ENCODE measurements at regions not wholly inside any gene's neighbourhood (a gene's known extent, or its start where the extent isn't known, plus 50 kb on each side); places are given as distances from the start of the nearest gene placed in this dataset.
"Not testable (repeated sequence)": the region's sequence is repeated elsewhere in the genome, so short reads cannot be mapped to it uniquely, and the experiment has no call there.

DNA sequence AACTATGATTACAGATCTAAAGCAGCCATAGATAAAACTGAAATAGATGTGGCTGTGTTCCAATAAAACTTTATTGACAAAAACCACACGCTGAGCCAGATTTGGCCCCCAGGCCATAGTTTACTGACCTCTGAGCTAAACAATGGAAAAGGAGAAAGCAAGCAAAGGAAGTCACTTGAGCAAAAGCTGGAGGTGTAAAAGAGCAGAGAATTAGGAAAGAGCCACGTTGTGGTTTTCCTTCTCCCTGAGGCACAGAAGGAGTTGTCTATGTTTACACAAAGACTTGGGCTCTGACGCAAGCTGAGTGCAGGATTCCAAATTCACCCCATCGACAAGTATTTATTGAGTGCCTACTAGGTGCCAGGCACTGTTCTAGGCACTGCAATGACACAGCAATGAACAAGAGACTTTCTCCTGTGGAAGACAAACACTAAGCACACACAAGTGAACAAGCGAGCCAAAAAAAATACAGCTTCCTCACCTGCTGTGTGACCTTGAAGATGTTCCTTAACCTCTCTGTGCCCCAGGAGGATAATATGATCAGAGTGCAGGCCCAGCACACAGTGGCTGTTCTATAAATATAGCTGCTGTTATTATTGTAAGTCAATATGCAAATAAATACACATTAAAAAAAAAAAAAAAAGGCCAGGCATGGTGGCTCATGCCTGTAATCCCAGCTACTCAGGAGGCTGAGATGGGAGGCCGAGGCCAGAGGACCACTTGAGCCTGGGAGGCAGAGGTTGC is 75.4 kb upstream of the PTPN1 start:
- DNase-seq: no peak

DNA sequence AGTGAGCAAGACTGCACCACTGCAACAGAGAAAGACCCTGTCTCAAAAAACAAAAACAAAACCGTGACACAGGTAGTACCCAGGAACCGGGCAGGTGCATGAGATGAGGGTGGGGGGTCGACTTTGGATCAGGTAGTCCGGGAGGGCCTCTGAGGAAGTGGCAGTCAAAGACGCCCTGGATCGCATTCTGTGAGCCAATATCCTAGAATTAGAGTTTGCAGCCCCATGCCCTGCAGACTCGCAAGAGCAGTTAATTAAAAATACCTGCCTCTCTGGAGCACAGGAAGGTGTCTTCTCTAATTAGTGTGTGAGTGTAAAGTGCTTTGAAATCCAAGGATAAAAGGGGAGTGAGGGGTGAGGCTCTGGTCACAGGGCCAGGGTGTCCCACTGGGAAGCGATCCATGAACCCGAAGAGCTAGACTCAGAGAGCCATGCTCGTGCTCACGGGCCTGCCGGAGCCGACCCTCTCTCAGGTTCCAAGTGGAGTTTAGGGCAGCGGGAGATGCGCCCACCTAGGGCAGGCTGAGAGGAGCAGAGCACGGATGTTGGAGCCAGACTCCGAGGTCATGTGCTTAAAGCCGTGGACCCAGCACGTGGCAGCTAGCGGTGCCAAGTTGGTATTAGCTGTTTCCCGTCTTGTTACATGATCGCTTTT is 74.7 kb upstream of the PTPN1 start:
- DNase-seq: no peak

DNA sequence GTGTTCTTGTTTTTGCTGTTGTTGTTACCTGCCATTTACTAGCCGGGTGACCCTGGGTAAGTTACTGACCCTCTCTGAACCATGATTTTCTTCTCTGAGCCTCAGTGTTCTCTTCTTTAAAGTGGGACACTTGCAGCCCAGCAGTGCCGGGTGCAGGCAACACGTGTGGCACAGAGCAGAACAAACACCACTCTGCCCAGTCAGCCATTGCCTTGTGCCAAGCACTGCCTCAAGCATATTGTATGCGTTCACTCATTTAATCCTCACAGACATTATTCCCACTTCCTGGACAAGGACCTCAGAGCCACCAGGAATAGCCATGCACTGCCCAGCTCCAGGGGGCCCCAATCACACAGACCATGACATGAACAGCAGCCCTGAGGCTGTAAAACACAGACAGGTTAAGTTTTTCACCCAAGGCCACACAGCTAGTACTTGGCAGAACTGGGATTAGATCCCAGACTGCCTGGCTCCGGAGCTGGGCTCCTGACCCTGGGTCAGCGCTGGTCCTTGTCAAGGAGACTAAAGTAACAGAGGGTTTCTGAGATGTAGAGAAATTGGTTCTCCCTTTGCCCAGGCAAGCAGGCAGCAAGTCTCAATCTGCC is 74.0 kb upstream of the PTPN1 start:
- no peak for DNase-seq

DNA sequence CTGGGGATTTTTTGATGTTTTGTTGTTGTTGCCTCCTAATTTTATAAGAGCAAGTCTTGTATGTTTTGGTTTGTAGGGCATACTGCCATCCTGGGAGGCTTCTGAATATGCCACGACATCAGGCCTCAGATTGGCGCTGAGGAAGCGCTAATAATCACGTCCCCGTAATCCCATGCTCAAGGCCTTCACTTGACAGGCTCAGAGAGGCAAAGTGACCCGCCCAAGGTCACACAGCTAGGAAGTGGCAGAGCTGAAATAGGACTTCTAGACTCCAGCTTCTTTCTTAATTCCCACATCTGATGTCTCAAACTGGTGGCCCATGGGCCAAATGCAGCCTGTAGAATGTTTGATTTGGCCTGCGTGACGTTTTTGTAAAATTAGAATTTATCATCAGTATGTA is 73.5 kb upstream of the PTPN1 start:
- no peak for DNase-seq

DNA sequence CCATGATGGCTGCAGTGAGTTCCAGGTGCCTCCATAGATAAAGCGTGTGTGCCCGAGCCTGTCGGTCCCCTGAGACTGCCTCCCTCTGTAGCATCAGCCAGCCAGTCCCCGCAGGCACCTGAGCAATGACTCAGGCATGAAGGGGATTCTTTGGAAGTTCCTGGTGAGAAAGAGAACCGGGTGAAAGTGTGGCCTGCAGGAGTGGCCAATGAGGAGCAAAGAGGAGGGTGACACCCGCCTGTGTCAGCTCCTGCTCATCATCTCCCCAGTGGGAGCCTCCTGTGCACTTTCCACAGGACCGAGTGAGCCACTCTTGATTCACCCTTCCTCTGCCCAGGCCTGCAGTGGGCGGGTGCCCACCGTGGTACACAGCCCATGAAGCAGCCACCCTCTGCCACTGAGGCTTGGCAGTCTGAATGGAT is 71.2 kb upstream of the PTPN1 start:
- DNase-seq: no peak

DNA sequence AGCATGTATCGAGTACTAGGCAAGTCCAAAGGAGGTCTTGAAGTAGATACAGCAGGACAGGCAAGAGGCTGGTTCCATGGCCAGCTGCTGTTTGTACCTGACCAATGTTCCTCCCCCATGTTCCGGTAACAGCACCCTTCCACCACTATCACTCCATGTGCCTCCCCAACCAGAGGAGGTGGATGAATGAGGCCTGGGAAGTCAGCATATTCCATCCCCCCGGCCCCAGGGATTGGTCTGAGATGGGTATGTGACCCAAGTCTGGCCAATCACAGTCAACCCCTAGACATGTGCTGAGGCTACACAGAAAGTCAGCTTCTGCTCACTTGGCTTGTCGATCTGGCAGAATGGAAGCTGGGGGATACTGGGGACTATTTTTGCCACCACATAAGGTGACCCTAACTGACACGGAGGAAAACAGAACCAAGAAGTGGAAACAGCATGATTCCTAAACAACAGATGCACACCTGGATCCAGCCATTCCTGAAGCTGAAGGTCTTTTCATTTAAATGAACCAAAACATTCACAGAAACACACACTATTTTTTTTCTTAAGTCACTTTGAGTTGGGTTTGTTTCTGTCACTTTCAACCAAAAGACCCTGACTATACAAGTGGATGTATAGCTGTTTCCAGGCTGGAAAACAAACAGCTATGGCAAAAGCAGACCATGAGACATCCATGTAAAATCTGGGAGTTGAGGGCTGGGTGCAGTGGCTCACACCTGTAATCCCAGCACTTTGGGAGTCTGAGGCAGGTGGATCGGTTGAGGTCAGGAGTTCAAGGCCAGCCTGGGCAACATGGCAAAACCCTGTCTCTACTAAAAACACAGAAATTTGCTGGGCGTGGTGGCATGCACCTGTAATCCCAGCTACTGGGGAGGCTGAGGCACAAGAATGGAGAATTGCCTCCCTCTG is 70.4 kb upstream of the PTPN1 start:
- no peak for DNase-seq

DNA sequence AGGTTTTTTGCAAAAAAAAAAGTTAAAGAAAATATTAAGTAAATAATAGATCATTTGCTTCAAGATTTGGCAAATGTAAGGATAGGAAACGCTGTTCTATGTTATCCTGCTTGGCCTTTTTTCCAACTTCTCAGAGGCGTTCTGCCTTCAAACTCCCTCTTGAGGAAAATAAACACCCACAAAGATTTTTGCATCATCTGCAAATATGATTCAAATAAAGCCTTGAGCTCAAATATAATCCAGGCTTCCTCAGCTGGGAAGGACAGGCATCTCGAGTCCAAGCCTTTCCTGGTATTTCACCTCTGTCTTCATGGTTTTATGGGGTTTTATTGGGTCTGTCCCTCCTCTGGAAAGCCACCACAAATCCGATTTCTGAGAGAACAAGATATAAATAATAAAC is 67.7 kb upstream of the PTPN1 start:
- no peak for DNase-seq

DNA sequence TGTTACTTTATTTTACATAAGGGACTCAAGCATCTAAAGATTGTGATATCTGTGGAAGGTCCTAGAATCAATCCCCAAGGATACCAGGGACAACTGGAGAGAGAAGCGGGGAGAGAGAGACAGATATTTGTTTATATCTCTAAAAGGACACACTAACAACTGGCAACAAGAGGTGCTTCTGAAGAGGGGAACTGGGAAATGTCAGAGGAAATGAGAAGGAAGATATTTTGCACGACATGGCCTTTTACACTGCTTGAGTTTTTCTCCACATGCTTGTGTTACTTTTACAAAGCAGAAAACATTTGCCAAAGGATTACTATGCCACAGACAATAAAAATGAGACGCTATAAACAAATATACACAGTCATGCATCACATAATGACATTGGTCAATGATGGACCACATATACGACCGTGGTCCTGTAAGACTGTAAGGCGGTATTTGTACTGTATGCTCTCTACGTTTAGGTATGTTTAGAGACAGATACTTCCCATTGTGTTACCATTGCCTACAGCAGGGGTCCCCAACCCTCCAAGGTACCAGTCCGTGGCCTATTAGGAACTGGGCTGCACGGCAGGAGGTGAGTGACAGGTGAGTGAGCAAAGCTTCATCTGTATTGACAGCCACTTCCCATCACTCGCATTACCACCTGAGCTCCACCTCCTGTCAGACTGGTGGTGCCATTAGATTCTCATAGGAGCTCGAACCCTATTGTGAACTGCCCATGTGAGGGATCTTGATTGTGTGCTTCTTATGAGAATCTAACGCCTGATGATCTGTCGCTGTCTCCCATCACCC is 64.6 kb upstream of the PTPN1 start:
- DNase-seq: no peak

DNA sequence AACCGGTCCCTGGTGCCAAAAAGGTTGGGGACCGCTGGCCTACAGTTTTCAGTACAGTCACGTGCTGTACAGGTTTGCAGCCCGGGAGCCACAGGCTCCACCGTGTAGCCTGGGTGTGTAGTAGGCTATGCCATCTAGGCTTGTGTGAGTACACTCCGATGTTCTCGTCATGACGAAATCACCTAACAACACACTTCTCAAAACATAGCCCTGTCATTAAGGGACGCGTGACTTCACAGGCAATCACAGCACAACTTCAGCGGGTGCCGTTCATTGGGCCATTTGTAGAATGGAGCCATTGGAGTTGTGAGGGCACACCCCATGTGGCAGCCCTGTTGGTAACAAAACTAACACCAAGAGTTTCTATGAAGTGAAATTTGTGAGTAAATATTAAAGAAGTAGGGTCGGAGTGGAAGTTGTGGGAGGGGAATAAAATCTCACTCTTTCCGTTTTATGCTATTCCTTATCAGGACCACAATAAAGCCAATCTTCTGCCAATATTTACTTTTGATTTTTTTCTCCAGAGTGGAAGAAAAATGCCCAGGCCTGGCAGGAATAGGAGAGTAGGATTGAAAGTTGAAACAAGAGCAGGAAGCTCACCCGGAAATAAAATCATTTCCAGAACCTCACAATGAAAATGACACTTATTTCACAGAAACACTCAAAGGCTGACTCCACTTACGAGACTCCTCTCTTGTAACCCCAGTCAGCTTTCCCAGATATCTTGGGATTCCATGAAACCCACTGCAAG is 63.7 kb upstream of the PTPN1 start:
- DNase-seq: no peak

DNA sequence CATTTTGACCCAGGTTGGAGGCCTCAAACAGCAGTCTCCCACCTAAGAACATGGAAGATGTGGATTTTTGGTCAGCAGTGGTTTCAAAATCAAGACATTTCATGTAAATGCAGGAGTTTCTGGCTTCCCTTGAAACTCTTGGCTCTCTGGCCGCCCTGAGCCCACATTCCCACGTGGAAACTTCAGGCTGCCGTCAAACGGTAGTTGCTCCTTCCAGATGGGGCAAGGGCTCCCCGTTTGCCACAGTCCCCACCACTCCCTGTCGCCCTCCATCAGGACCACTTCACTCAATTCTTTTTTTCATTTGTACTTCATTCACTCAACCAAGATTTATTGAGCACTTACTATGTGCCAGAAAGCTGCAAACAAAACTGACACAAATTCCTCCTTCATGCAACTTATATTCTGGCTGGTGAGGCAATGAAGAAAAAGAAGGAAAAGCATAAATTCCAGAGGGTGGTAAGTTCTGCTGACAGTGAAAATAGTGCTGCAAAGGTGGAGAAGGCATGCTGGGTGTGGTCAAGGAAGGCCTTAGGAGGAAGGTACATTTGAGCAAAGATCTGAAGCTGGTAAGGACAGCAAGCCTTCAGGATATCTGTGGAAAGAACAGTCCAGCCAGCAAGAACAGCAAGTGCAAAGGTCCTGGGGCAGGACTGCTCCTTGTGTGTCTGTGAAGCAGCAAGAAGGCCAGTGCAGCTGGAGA is 62.9 kb upstream of the PTPN1 start:
- no peak for DNase-seq

DNA sequence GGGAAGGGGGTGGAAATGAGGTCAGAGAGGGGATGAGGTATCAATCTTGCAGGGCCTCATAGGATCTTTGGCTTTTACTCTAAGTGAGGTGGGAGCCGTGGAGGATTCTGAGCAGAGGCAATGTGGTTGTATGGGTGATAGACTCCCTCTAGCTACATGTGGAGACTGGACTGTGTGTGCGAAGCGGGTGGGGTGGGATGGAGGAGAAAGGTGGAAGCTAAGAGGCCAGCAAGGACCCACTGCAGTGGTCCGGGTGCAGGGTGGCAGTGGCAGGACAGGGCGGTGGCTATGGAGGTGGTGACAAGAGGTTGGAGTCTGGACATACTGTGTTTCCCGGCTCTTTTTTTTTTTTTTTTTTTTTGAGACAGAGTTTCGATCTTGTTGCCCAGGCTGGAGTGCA is 62.4 kb upstream of the PTPN1 start:
- DNase-seq: no peak

DNA sequence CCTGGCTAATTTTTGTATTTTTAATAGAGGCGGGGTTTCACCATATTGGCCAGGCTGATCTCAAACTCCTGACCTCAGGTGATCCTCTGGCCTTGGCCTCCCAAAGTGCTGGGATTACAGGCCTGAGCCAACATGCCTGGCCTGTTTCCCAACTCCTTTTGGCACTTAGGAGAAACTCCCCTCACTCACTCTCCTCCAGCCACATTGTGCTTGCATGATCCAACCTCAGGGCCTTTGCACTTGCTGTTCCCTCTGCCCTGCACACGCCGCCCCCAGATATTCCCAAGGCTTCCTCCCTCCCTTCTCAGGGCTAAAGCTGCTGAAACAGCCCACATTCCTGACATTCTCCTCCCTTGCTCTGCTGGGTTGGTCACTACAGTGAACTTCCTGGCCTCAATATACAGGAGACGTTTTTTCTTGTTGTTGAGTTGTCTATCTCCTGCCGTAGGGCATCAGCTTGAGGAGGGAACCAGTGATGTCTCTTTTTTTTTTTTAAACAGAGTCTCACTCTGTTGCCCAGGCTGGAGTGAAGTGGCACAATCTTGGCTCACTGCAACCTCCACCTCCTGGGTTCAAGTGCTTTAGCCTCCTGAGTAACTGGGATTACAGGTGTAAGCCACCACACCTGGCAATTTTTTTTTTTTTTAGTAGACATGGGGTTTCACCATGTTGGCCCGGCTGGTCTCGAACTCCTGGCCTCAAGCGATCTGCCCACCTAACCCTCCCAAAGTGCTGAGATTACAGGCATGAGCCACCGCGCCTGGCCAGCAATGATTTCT is 61.4 kb upstream of the PTPN1 start:
- DNase-seq: not testable (repeated sequence)

DNA sequence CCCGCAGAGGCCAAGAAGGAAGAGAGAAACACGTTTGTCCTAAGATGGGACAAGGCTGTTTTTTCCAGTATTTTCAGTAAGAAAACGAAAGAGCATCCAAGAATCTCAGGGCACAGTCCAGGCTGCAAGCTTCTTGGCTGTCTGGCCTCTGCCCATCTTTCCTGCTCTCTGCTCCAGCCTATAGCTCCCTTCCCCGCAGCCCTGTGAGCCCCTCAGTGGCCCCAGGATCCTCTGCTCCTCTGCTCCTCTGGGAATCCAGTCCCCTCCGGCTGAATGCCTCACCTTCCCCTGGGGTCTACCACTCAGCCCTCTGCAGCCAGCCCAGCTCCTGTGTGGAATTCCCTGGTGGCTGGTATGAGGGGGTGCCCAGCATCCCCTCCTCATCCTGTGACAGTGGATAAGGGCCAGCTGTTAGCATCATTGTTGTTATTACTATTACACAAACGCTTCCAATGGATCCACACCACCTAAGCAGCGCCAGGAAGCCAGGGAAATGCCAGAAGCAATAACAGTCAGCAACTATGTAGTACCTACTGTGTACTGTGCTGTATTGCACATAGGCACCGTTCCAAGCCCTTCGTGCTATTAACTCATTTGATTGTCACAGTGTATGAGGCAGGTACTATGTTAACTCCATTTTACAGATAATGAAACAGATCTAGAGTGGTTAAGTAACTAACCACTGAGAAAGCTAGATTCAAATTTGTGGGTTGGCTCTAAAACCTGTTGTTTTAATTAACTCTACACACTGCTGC is 60.3 kb upstream of the PTPN1 start:
- DNase-seq: no peak

DNA sequence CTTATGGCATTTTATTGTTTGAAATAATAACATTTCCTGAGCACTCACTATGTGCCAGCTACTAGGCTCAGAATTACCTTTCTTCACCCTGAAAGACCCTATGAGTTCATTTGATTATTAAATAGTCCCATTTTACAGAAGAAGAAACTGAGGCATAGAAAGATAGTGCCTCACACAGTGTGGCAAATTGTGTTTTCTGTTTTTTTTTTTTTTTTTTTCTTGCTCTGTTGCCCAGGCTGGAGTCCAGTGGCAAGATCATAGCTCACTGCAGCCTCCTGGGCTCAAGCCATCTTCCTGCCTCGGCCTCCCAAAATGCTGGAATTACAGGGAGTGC is 59.7 kb upstream of the PTPN1 start:
- no peak for DNase-seq

DNA sequence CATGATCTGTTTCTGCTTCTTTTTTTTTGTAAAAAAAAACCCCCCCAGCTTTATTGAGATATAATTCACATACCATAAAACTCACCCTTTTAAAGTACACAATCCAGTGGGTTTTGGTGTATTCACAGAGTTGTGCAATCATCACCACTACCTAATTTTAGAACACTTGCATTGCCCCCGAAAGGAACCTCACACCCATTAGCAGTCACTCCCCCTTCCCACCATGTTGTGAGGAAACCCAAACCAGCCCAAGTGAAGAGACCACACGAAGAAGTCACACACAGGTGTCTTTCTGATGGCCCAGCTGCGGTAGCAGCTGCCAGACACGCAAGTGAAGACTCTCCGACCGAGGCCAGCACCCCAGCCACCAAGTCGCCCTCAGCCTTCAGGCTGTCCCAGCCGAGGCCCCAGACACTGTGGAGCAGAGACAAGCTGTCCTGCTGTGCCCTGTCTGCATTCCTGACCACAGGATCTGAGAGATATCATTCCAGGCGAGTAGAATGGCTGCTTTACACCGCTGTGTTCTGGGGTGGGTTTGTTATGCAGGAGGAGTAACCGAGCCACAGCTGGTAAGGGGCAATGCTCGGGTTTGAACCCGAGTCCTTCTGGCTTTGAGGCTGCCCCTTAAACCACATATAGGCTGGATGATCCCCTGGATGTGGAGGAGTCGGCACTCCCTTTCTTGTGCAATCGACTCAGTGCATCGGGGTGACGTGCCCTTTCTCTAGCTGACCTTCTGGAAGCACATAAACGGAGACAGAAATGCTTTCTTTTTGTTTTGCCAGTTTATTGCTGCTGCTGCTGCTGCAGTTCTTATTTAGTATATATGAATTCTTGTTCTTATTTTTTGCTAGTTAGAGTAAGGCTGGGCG is 59.1 kb upstream of the PTPN1 start:
- DNase-seq: no peak

DNA sequence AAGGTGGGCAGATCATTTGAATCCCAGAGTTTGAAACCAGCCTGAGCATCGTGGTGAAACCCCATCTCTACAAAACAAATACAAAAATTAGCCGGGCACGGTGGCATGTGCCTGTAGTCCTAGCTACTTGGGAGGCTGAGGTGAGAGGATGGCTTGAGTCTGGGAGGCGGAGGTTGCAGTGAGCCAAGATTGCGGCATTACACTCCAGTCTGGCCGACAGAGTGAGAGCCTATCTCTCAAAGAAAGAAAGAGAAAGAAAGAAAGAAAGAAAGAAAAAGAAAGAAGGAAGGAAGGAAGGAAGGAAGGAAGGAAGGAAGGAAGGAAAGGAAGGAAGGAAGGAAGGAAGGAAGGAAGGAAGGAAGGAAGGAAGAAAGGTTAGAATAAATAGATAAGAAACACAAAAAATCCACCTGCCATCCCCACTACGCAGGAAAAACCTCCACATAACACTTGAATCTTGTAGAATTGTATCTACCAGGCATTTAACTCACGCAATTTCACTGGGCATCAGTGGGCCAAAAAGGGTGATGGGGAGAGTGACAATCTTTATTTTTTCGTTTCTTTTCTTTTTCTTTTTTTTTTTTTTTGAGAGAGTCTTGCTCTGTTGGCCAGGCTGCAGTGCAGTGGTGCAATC is 58.3 kb upstream of the PTPN1 start:
- DNase-seq: not testable (repeated sequence)

DNA sequence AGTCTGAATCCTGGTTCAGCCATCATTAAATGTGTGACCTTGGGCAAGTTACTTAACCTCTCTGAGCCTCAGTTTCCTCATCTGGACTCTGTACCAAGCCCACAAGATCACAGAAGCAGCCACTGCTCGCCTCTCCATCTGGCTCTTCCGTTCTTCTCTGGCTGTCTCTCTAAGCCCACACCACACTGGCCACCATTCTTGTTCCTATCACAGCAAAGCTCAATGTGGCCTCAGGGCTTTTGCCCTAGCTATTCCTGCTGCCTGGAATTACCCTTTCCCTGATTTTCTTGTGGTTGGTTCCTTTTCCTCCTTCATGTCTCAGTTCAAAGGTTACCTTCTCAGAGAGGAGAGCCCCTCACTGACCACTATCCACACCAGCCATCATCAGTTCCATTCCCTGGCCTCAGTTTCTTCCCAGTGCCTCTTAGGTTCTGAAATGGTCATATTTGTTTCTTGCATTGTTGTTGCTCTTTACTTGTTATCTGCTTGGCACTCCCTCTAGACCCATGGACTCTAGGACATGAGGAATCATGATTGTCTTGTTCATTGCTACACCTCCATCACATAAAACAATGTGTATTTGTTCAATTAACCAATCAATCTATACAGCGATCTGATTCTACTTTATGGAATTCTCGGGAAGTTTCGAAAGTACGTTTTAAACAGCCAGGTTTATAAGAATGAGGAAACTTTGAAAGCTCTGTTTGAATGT is 56.5 kb upstream of the PTPN1 start:
- no peak for DNase-seq
